K562 (cell line): ENCODE measurements at regions not wholly inside any gene's neighbourhood (a gene's known extent, or its start where the extent isn't known, plus 50 kb on each side); places are given as distances from the start of the nearest gene placed in this dataset.

Source experiments
- ATAC-seq: fragments of 200-7000 bp; cut with Tn5 transposase; 3 replicates; pipeline ENCODE4 v1.9.1; 2020; ENCODE audit warnings: moderate library complexity
- BruUV-seq: library from RNA; stranded (reverse); fragments of 400-500 nt; replicated peaks from 2 replicates; lab custom pipeline; 2021; lab: Mats Ljungman, UMichigan
- CTCF ChIA-PET: fragments of 300-600 bp; formaldehyde crosslinking; extraction: SDS; loops from one replicate; lab custom pipeline; 2021; ENCODE audit warnings: low intra/inter-chr PET ratio; lab: Yijun Ruan, JAX
- POLR2A ChIA-PET: fragments of 300-600, 350-650 bp; sonication (Branson Sonifier 250); formaldehyde crosslinking; extraction: SDS; loops from one replicate; lab custom pipeline; 2021; ENCODE audit warnings: antibody characterized with exemption, inconsistent platforms; lab: Yijun Ruan, JAX
- DNase-seq, 4 experiments: peaks; one replicate each; pipeline versions ENCODE4 v3.0.0 to v3.0.0-alpha.2; 2011 to 2018; ENCODE audit warnings: low spot score in 3 of 4, mixed read lengths in 3 of 4; ENCODE audit errors: extremely low read depth in 1 of 4
- FAIRE-seq: peaks from 2 replicates; lab custom pipeline; 2011; peaks lifted over from hg19 to GRCh38; lab: Jason Lieb, UNC
- H2AFZ ChIP-seq: 2 replicates; pipeline ENCODE4 v1.6.0; 2011; ENCODE audit warnings: low read depth, low read length, control low read depth, inconsistent platforms
- H3K27ac ChIP-seq: fragments of 200-600 bp; 3 replicates; pipeline ENCODE4 v1.8.0; 2011; ENCODE audit warnings: low read depth, mild to moderate bottlenecking, control low read depth, inconsistent platforms, low read length, moderate library complexity, mixed read lengths; ENCODE audit errors: extremely low read depth
- H3K27me3 ChIP-seq, 2 experiments: fragments of 300-600 bp in 1 of 2; 2 replicates in 1 of 2; 3 replicates in 1 of 2; pipeline versions ENCODE4 v1.6.0 to v1.8.0; 2011; ENCODE audit warnings: inconsistent platforms in 2 of 2, low read length in 2 of 2, mild to moderate bottlenecking in 1 of 2, mixed read lengths in 1 of 2, moderate library complexity in 1 of 2; ENCODE audit not compliant: control insufficient read depth in 2 of 2, insufficient read depth in 2 of 2
- H3K36me3 ChIP-seq: fragments of 300-600 bp; 3 replicates; pipeline ENCODE4 v1.8.0; 2011; ENCODE audit warnings: mild to moderate bottlenecking, low read length, inconsistent platforms; ENCODE audit not compliant: control insufficient read depth, insufficient read depth
- H3K4me1 ChIP-seq, 2 experiments: fragments of 200-600 bp in 1 of 2; replicated peaks in 1 of 2; 2 replicates in 1 of 2; 3 replicates in 1 of 2; pipeline versions ENCODE4 v1.5.1 to v1.8.0; 2011; ENCODE audit warnings: inconsistent platforms in 2 of 2, low read length in 2 of 2, mild to moderate bottlenecking in 1 of 2, mixed read lengths in 1 of 2, moderate library complexity in 1 of 2; ENCODE audit not compliant: control insufficient read depth in 2 of 2, insufficient read depth in 2 of 2
- H3K4me2 ChIP-seq: 2 replicates; pipeline ENCODE4 v1.6.1; 2011; ENCODE audit warnings: low read length, control low read depth, inconsistent platforms, mixed read lengths; ENCODE audit not compliant: insufficient read depth
- H3K4me3 ChIP-seq: fragments of 200-600 bp; sonication (generic), shearing (Covaris generic); 2 replicates; pipeline ENCODE4 v1.5.1; 2016; ENCODE audit warnings: control low read depth, inconsistent platforms
- H3K79me2 ChIP-seq: fragments of 200-600 bp; 3 replicates; pipeline ENCODE4 v1.8.0; 2011; ENCODE audit warnings: low read length, inconsistent platforms; ENCODE audit not compliant: control insufficient read depth, insufficient read depth
- H3K9ac ChIP-seq, 2 experiments: 2 replicates each; pipeline versions ENCODE4 v1.6.0 to v1.6.1; 2011; ENCODE audit warnings: low read depth in 2 of 2, low read length in 2 of 2, control low read depth in 1 of 2, inconsistent platforms in 1 of 2, mild to moderate bottlenecking in 1 of 2, mixed read lengths in 1 of 2; ENCODE audit not compliant: insufficient read depth in 1 of 2
- H3K9me1 ChIP-seq: one replicate; pipeline ENCODE4 v1.6.0; 2011; ENCODE audit warnings: inconsistent platforms, mild to moderate bottlenecking, low read length, moderate library complexity; ENCODE audit not compliant: control insufficient read depth, insufficient read depth
- H3K9me3 ChIP-seq: replicated peaks from 2 replicates; pipeline ENCODE4 v1.5.1; 2011; ENCODE audit warnings: low read depth, low read length, inconsistent platforms; ENCODE audit not compliant: control insufficient read depth, insufficient read depth
- H4K20me1 ChIP-seq: replicated peaks from 2 replicates; pipeline ENCODE4 v1.6.1; 2011; ENCODE audit warnings: low read length, inconsistent platforms, mixed read lengths; ENCODE audit not compliant: control insufficient read depth, insufficient read depth
- CBFA2T3 ChIP-seq: fragments of 450-650 bp; IDR thresholded peaks from 2 replicates; pipeline ENCODE4 v1.6.1; 2017
- CCNT2 ChIP-seq: IDR thresholded peaks from 2 replicates; pipeline ENCODE4 v1.6.1; 2011; ENCODE audit warnings: borderline replicate concordance, low read depth, mild to moderate bottlenecking, moderate library complexity, mixed read lengths, low read length; ENCODE audit not compliant: insufficient read length; ENCODE audit errors: extremely low read depth
- CSDE1 ChIP-seq, 2 experiments: fragments of 450-650 bp; IDR thresholded peaks; 2 replicates each; pipeline ENCODE4 v1.6.1; 2016; ENCODE audit warnings: mild to moderate bottlenecking in 1 of 2
- CTBP1 ChIP-seq: fragments of 450-650 bp; IDR thresholded peaks from 2 replicates; pipeline ENCODE4 v1.6.1; 2016; ENCODE audit warnings: borderline replicate concordance
- GATA2 ChIP-seq: sonication (generic); formaldehyde crosslinking; IDR thresholded peaks from 2 replicates; pipeline ENCODE4 v1.4.0; 2020; ENCODE audit warnings: mild to moderate bottlenecking, missing genetic modification reagents
- HDAC1 ChIP-seq, 2 experiments: fragments of 450-650 bp; IDR thresholded peaks; 2 replicates each; pipeline ENCODE4 v1.6.1; 2016 to 2017; ENCODE audit warnings: inconsistent platforms in 1 of 2, mild to moderate bottlenecking in 1 of 2, moderate library complexity in 1 of 2
- HDAC2 ChIP-seq: fragments of 450-650 bp; IDR thresholded peaks from 2 replicates; pipeline ENCODE4 v1.6.1; 2016; ENCODE audit warnings: mild to moderate bottlenecking
- HEY1 ChIP-seq: fragments of 250-450 bp; sonication (Bioruptor Pico); IDR thresholded peaks from 2 replicates; pipeline ENCODE4 v1.5.0; 2020; ENCODE audit warnings: mild to moderate bottlenecking, moderate library complexity, borderline replicate concordance
- HNRNPK ChIP-seq: fragments of 200-400 bp; formaldehyde crosslinking; IDR thresholded peaks from one replicate; pipeline ENCODE4 v1.6.1; 2018; ENCODE audit warnings: mild to moderate bottlenecking, low read depth, low read length; ENCODE audit not compliant: poor library complexity, severe bottlenecking
- MBD2 ChIP-seq: sonication (generic); IDR thresholded peaks from 2 replicates; pipeline ENCODE4 v1.6.1; 2016; ENCODE audit warnings: low read depth, borderline replicate concordance
- RBM39 ChIP-seq: fragments of 200-400 bp; formaldehyde crosslinking; optimal IDR thresholded peaks from 2 replicates; pipeline ENCODE3; 2018; ENCODE audit warnings: low read depth, low read length
- SP2 ChIP-seq: IDR thresholded peaks from 2 replicates; pipeline ENCODE4 v1.6.1; 2011; ENCODE audit warnings: mild to moderate bottlenecking, low read depth, low read length, moderate library complexity; ENCODE audit not compliant: poor library complexity, severe bottlenecking; ENCODE audit errors: extremely low read depth
- TCF7 ChIP-seq: sonication (generic); IDR thresholded peaks from 2 replicates; pipeline ENCODE4 v1.6.1; 2016; ENCODE audit warnings: antibody characterized with exemption, borderline replicate concordance
- WGBS: fragments of 100-300 bp; shearing (Covaris generic); methylation state at CpG from one replicate; pipeline ENCODE4 v1.1.6; 2016; ENCODE audit warnings: low coverage, mixed read lengths; ENCODE audit not compliant: insufficient coverage; ENCODE audit errors: missing lambda C conversion rate; 5-methylcytosine and 5-hydroxymethylcytosine counted together
- in situ Hi-C: fragments of 300-500 bp; cut with MboI; formaldehyde crosslinking; loops from 4 replicates; pipeline ENCODE4 v1.15.0; 2018; ENCODE audit warnings: inconsistent platforms, mixed read lengths
- intact Hi-C: fragments of 100-400 bp; cut with micrococcal nuclease; formaldehyde crosslinking; loops from 2 replicates; pipeline ENCODE4 v1.14.2; 2022
- TF ChIP-seq, protein P1 (sequence below): fragments of 450-650 bp; IDR thresholded peaks from 2 replicates; pipeline ENCODE4 v1.6.1; 2016; ENCODE audit warnings: missing biosample characterization, missing genetic modification characterization
- TF ChIP-seq, protein P2 (sequence below): IDR thresholded peaks from 3 replicates; pipeline ENCODE4 v1.6.1; 2011; ENCODE audit warnings: borderline replicate concordance, mild to moderate bottlenecking; ENCODE audit not compliant: insufficient read length, insufficient read depth
- TF ChIP-seq, protein P3 (sequence below): fragments of 250-450 bp; sonication (Bioruptor Pico); IDR thresholded peaks from 2 replicates; pipeline ENCODE4 v1.6.1; 2021; ENCODE audit warnings: mild to moderate bottlenecking

DNA sequence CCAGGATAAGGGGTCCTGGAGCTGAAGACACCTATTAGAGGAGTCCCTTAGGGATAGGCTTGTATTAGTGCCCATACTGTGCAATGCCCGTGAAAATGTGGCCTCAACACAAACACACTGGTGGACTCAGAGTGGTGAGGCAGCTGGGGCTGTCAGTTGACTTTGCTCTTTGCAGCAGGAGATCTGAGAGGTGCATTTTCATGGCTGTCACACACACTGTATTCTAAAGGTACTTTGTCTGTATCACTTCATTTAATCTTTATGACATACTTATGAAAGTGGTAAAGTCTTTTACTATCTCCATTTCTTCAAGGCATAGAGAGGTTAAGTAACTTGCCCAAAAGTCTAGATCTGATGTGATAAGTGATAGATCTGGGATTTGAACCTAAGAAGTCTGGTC lies 55.1 kb upstream of the GCFC2 start:
- Histone ChIP-seq H4K20me1 (no peaks in the 10 kb centered on the region; the same call in 1 of the 2 replicates), H2AFZ (no peak overlapping the region), H3K4me2 (no peak overlapping the region), H3K36me3 (no peaks in the 10 kb centered on the region), H3K27ac (no peak overlapping the region), H3K27me3 (no peaks in the 10 kb centered on the region; a peak in 1 of 5 replicates), H3K9me3 (no peaks in the 10 kb centered on the region), H3K9ac (no peak overlapping the region), H3K4me3 (no peak overlapping the region), H3K9me1 (no peaks in the 10 kb centered on the region), H3K4me1 (no peaks in the 10 kb centered on the region), H3K79me2 (no peaks in the 10 kb centered on the region)
- ATAC-seq (no peak), DNase-seq (no peak), FAIRE-seq (no peak)
- CTCF ChIA-PET = no interaction called here
- POLR2A ChIA-PET = no interaction called here
- in situ Hi-C loops = no loop called here
- intact Hi-C loops = no loop called here
- no TSS peak for BruUV-seq
- 0% methylated on average over 1 of the region's 1 CpG for WGBS
- TF ChIP-seq CSDE1 (IDR thresholded peaks at IDR 0.05) = no peak
- no peak for TF ChIP-seq CTBP1
- TF ChIP-seq CBFA2T3 = no peak
- TF ChIP-seq CCNT2 = no peak

DNA sequence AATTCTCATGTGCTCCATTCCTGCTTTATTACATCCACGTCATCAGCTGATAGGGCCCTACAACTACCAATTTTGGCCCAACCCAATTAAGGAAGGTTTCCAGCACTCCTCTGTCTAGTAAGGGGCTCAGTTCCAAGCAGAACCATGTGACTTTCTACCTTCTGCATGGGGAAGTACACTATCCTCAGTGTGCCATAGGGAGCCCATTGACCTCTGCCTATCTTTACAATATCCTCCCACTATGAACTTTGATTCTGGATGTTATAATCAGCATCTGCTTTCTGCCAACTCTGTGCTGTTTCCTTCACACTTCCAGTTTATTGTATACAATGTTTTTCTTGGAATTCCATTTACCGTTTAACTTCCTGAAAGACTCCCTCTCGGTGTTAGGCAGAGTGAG lies 53.9 kb upstream of the GCFC2 start:
- WGBS = 0% methylated on average over 3 of the region's 3 CpGs
- intact Hi-C loops = no loop called here
- DNase-seq (no peak), ATAC-seq (no peak), FAIRE-seq (no peak)
- Histone ChIP-seq H3K9ac (no peak overlapping the region), H3K27me3 (no peaks in the 10 kb centered on the region), H4K20me1 (no peaks in the 10 kb centered on the region; the same call in 1 of the 2 replicates), H3K36me3 (no peaks in the 10 kb centered on the region), H3K4me3 (no peak overlapping the region), H3K79me2 (no peaks in the 10 kb centered on the region), H2AFZ (no peak overlapping the region), H3K4me2 (no peak overlapping the region), H3K9me3 (no peaks in the 10 kb centered on the region), H3K27ac (no peak overlapping the region), H3K4me1 (no peaks in the 10 kb centered on the region), H3K9me1 (no peaks in the 10 kb centered on the region)
- no TSS peak for BruUV-seq
- in situ Hi-C loops = no loop called here
- CTCF ChIA-PET = no interaction called here
- POLR2A ChIA-PET = no interaction called here
- TF ChIP-seq HNRNPK = no peak
- no peak for TF ChIP-seq SP2
- TF ChIP-seq RBM39 = no peak
- TF ChIP-seq TCF7 = no peak
- no peak for TF ChIP-seq HDAC1 (IDR thresholded peaks at IDR 0.05)
- TF ChIP-seq HDAC2 = no peak
- TF ChIP-seq, protein P1, sequence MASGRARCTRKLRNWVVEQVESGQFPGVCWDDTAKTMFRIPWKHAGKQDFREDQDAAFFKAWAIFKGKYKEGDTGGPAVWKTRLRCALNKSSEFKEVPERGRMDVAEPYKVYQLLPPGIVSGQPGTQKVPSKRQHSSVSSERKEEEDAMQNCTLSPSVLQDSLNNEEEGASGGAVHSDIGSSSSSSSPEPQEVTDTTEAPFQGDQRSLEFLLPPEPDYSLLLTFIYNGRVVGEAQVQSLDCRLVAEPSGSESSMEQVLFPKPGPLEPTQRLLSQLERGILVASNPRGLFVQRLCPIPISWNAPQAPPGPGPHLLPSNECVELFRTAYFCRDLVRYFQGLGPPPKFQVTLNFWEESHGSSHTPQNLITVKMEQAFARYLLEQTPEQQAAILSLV (tag) = no peak
- TF ChIP-seq, protein P2, sequence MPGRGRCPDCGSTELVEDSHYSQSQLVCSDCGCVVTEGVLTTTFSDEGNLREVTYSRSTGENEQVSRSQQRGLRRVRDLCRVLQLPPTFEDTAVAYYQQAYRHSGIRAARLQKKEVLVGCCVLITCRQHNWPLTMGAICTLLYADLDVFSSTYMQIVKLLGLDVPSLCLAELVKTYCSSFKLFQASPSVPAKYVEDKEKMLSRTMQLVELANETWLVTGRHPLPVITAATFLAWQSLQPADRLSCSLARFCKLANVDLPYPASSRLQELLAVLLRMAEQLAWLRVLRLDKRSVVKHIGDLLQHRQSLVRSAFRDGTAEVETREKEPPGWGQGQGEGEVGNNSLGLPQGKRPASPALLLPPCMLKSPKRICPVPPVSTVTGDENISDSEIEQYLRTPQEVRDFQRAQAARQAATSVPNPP = no peak
- TF ChIP-seq HEY1 = no peak
- TF ChIP-seq, protein P3, sequence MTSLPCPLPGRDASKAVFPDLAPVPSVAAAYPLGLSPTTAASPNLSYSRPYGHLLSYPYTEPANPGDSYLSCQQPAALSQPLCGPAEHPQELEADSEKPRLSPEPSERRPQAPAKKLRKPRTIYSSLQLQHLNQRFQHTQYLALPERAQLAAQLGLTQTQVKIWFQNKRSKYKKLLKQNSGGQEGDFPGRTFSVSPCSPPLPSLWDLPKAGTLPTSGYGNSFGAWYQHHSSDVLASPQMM (CRISPR knock-in tag) = no peak
- TF ChIP-seq GATA2 (CRISPR knock-in tag) = no peak
- TF ChIP-seq MBD2 = no peak
